ENCODE measurements at regions not wholly inside any gene's neighbourhood (a gene's known extent, or its start where the extent isn't known, plus 50 kb on each side); places are given as distances from the start of the nearest gene placed in this dataset.

- dilution Hi-C loops (cut with MboI; ENCODE audit: extremely low pct_ligation_motif_present, low sequenced_read_pairs) = no loop called here
- H3K27me3 ChIP-seq (ENCODE audit: control insufficient read depth in 2 of 2, insufficient read depth in 2 of 2, low read length in 2 of 2) = no peaks in the 10 kb centered on the region
- no peak overlapping the region for H3K9ac ChIP-seq (replicated peaks; ENCODE audit: extremely low read depth, insufficient read depth, low read length)
- no peaks in the 10 kb centered on the region for H4K20me1 ChIP-seq (replicated peaks; ENCODE audit: control insufficient read depth, extremely low read depth, insufficient read depth, low read length)
- H2AFZ ChIP-seq (ENCODE audit: low read depth, low read length) = no peak overlapping the region
- H3K79me2 ChIP-seq (ENCODE audit: control insufficient read depth, insufficient read depth, low read length) = no peaks in the 10 kb centered on the region
- no peaks in the 10 kb centered on the region for H3K9me3 ChIP-seq (replicated peaks; ENCODE audit: control insufficient read depth, insufficient read depth, low read length)
- no peaks in the 10 kb centered on the region for H3K4me1 ChIP-seq (ENCODE audit: control insufficient read depth, extremely low read depth, insufficient read depth, low read length)
- DNase-seq (ENCODE audit: low read depth, low spot score) = no peak
- H3K4me2 ChIP-seq (ENCODE audit: insufficient read depth, low read length) = no peak overlapping the region
- no peak for FAIRE-seq
- CTCF ChIA-PET = no interaction called here
- POLR2A ChIA-PET = no interaction called here
- BruUV-seq (replicated peaks) = no TSS peak
- no peak for TF ChIP-seq EZH2 (IDR thresholded peaks at IDR 0.05; ENCODE audit: borderline replicate concordance, low read depth, low read length, severe bottlenecking)
- TF ChIP-seq JUN (IDR thresholded peaks at IDR 0.05; ENCODE audit: borderline replicate concordance, insufficient read depth, insufficient read length, low read depth) = no peak
- TF ChIP-seq, protein P1, sequence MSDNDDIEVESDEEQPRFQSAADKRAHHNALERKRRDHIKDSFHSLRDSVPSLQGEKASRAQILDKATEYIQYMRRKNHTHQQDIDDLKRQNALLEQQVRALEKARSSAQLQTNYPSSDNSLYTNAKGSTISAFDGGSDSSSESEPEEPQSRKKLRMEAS (IDR thresholded peaks at IDR 0.05; ENCODE audit: insufficient read depth, insufficient read length) = no peak
- TF ChIP-seq FOS (IDR thresholded peaks at IDR 0.05; ENCODE audit: borderline replicate concordance, insufficient read depth, low read length) = no peak
- TF ChIP-seq, protein P2, sequence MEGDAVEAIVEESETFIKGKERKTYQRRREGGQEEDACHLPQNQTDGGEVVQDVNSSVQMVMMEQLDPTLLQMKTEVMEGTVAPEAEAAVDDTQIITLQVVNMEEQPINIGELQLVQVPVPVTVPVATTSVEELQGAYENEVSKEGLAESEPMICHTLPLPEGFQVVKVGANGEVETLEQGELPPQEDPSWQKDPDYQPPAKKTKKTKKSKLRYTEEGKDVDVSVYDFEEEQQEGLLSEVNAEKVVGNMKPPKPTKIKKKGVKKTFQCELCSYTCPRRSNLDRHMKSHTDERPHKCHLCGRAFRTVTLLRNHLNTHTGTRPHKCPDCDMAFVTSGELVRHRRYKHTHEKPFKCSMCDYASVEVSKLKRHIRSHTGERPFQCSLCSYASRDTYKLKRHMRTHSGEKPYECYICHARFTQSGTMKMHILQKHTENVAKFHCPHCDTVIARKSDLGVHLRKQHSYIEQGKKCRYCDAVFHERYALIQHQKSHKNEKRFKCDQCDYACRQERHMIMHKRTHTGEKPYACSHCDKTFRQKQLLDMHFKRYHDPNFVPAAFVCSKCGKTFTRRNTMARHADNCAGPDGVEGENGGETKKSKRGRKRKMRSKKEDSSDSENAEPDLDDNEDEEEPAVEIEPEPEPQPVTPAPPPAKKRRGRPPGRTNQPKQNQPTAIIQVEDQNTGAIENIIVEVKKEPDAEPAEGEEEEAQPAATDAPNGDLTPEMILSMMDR (IDR thresholded peaks at IDR 0.05; ENCODE audit: extremely low read depth in 1 of 2, insufficient read depth in 1 of 2, low read depth in 1 of 2, low read length in 2 of 2) = no peak
- no peak for TF ChIP-seq MYC (IDR thresholded peaks at IDR 0.05; ENCODE audit: low read depth, low read length)
- TF ChIP-seq POLR2A (IDR thresholded peaks at IDR 0.05; ENCODE audit: low read depth, low read length) = no peak
- TF ChIP-seq GATA2 (IDR thresholded peaks at IDR 0.05; ENCODE audit: insufficient read depth, insufficient read length, low read depth, low read length) = no peak
- no peak overlapping the region for H3K27ac ChIP-seq (ENCODE audit: insufficient read depth, low read depth, low read length)
- H3K4me3 ChIP-seq (replicated peaks in 1 of 3; ENCODE audit: insufficient read depth in 1 of 3, low read depth in 1 of 3, low read length in 3 of 3) = no peak overlapping the region
- intact Hi-C loops (cut with micrococcal nuclease) = no loop called here
- H3K36me3 ChIP-seq (ENCODE audit: control insufficient read depth in 2 of 2, extremely low read depth in 1 of 2, insufficient read depth in 2 of 2, low read length in 2 of 2) = no peaks in the 10 kb centered on the region
- no peaks in the 10 kb centered on the region for H3K9me1 ChIP-seq (replicated peaks; ENCODE audit: control insufficient read depth, extremely low read depth, insufficient read depth, low read length)
Observed at GRCh38 chrX:142637206-142637605, 388.5 kb upstream of the SPANXN4 start.
